ENCODE measurements at regions not wholly inside any gene's neighbourhood (a gene's known extent, or its start where the extent isn't known, plus 50 kb on each side); places are given as distances from the start of the nearest gene placed in this dataset.

GRCh38 chr2:146444085-146444484 is 1400.7 kb upstream of the ACVR2A start:
- Histone ChIP-seq H3K4me2 (replicated peaks; ENCODE audit: low read depth, low read length, poor library complexity, severe bottlenecking) (no peak overlapping the region), H3K36me3 (replicated peaks in 1 of 2; ENCODE audit: control extremely low read depth in 1 of 2, control insufficient read depth in 1 of 2, extremely low read depth in 1 of 2, insufficient read depth in 2 of 2, low read length in 1 of 2) (no peaks in the 10 kb centered on the region), H3K27me3 (replicated peaks in 1 of 4; ENCODE audit: control extremely low read depth in 1 of 4, control insufficient read depth in 3 of 4, insufficient read depth in 4 of 4, low read length in 3 of 4) (no peaks in the 10 kb centered on the region), H3K4me1 (ENCODE audit: control insufficient read depth in 2 of 2, insufficient read depth in 2 of 2, low read length in 2 of 2) (no peaks in the 10 kb centered on the region), H4K20me1 (ENCODE audit: control insufficient read depth, insufficient read depth, low read length, poor library complexity, severe bottlenecking) (no peaks in the 10 kb centered on the region), H2AFZ (ENCODE audit: insufficient read depth, low read depth, low read length, poor library complexity, severe bottlenecking) (no peak overlapping the region), H3K9ac (ENCODE audit: low read length) (no peak overlapping the region), H3K79me2 (ENCODE audit: control insufficient read depth, insufficient read depth, low read length) (no peaks in the 10 kb centered on the region), H3K4me3 (ENCODE audit: control extremely low read depth in 1 of 5, extremely low read depth in 1 of 5, insufficient read depth in 1 of 5, low read depth in 2 of 5, low read length in 4 of 5) (no peak overlapping the region), H3K9me3 (ENCODE audit: control extremely low read depth in 1 of 3, control insufficient read depth in 2 of 3, insufficient read depth in 1 of 3, low read length in 2 of 3) (no peaks in the 10 kb centered on the region), H3K27ac (ENCODE audit: low read length in 2 of 2) (no peak overlapping the region)
- H3K4me1 Mint-ChIP-seq, result no peaks in the 10 kb centered on the region
- ATAC-seq (ENCODE audit: low read depth), result no peak
- H3K27me3 Mint-ChIP-seq, result no peaks in the 10 kb centered on the region
- no peak overlapping the region for H3K4me3 Mint-ChIP-seq
- TF ChIP-seq CTCF (IDR thresholded peaks at IDR 0.05), result no peak
- TF ChIP-seq EZH2 (IDR thresholded peaks at IDR 0.05; ENCODE audit: borderline replicate concordance, insufficient read depth, low read depth, low read length, poor library complexity, severe bottlenecking), result no peak
- no peak for DNase-seq
- no peak overlapping the region for H3K27ac Mint-ChIP-seq
- intact Hi-C loops (cut with micrococcal nuclease), result no loop called here
- peaks cover 4% of the 10 kb centered on the region for H3K9me3 Mint-ChIP-seq (ENCODE audit: insufficient read depth)
- ChIA-PET POLR2A (no interaction called here), CTCF (no interaction called here)

- Histone ChIP-seq H3K4me2 (replicated peaks; ENCODE audit: low read depth, low read length, poor library complexity, severe bottlenecking) (no peak overlapping the region), H3K36me3 (replicated peaks in 1 of 2; ENCODE audit: control extremely low read depth in 1 of 2, control insufficient read depth in 1 of 2, extremely low read depth in 1 of 2, insufficient read depth in 2 of 2, low read length in 1 of 2) (no peaks in the 10 kb centered on the region), H3K4me1 (ENCODE audit: control insufficient read depth in 2 of 2, insufficient read depth in 2 of 2, low read length in 2 of 2) (no peaks in the 10 kb centered on the region), H4K20me1 (ENCODE audit: control insufficient read depth, insufficient read depth, low read length, poor library complexity, severe bottlenecking) (no peaks in the 10 kb centered on the region), H3K9ac (ENCODE audit: low read length) (no peak overlapping the region), H3K4me3 (ENCODE audit: control extremely low read depth in 1 of 5, extremely low read depth in 1 of 5, insufficient read depth in 1 of 5, low read depth in 2 of 5, low read length in 4 of 5) (no peak overlapping the region), H3K27ac (ENCODE audit: low read length in 2 of 2) (no peak overlapping the region), H3K27me3 (replicated peaks in 1 of 4; ENCODE audit: control extremely low read depth in 1 of 4, control insufficient read depth in 3 of 4, insufficient read depth in 4 of 4, low read length in 3 of 4) (no peaks in the 10 kb centered on the region), H3K79me2 (ENCODE audit: control insufficient read depth, insufficient read depth, low read length) (no peaks in the 10 kb centered on the region), H2AFZ (ENCODE audit: insufficient read depth, low read depth, low read length, poor library complexity, severe bottlenecking) (no peak overlapping the region), H3K9me3 (ENCODE audit: control extremely low read depth in 1 of 3, control insufficient read depth in 2 of 3, insufficient read depth in 1 of 3, low read length in 2 of 3) (peaks cover 0 to 1% (median 0%) of the 10 kb centered on the region in 3 donors)
- intact Hi-C loops (cut with micrococcal nuclease), result no loop called here
- Mint-ChIP-seq H3K9me3 (ENCODE audit: insufficient read depth) (no peaks in the 10 kb centered on the region), H3K4me3 (no peak overlapping the region), H3K27me3 (no peaks in the 10 kb centered on the region), H3K27ac (no peak overlapping the region), H3K4me1 (no peaks in the 10 kb centered on the region)
- DNase-seq (no peak), ATAC-seq (ENCODE audit: low read depth) (no peak)
- TF ChIP-seq EZH2 (IDR thresholded peaks at IDR 0.05; ENCODE audit: borderline replicate concordance, insufficient read depth, low read depth, low read length, poor library complexity, severe bottlenecking) (no peak), CTCF (IDR thresholded peaks at IDR 0.05) (no peak)
- ChIA-PET CTCF (no interaction called here), POLR2A (no interaction called here)
Measured at GRCh38 chr2:146438246-146438645, 1406.6 kb upstream of the ACVR2A start.
